HFFc6 (cell line): ENCODE measurements at regions not wholly inside any gene's neighbourhood (a gene's known extent, or its start where the extent isn't known, plus 50 kb on each side); places are given as distances from the start of the nearest gene placed in this dataset.

Source experiments
- DNase-seq: peaks from one replicate; pipeline ENCODE4 v3.0.0-alpha.2; 2018
- H3K27ac Mint-ChIP-seq: 2 replicates; pipeline ENCODE4 v1.8.0; 2020; ENCODE audit warnings: mild to moderate bottlenecking, mixed read lengths
- H3K27me3 Mint-ChIP-seq: 2 replicates; pipeline ENCODE4 v1.8.0; 2021; ENCODE audit warnings: mild to moderate bottlenecking, moderate library complexity, mixed read lengths; ENCODE audit not compliant: insufficient read depth
- H3K36me3 Mint-ChIP-seq: 2 replicates; pipeline ENCODE4 v1.8.0; 2021; ENCODE audit warnings: low read depth, mixed read lengths
- H3K4me1 Mint-ChIP-seq: 2 replicates; pipeline ENCODE4 v1.8.0; 2020; ENCODE audit warnings: low read depth, mixed read lengths
- H3K4me3 Mint-ChIP-seq: 2 replicates; pipeline ENCODE4 v1.8.0; 2020; ENCODE audit warnings: mild to moderate bottlenecking, moderate library complexity, mixed read lengths
- H3K9me3 Mint-ChIP-seq: 2 replicates; pipeline ENCODE4 v1.8.0; 2020; ENCODE audit warnings: mild to moderate bottlenecking, mixed read lengths
- TF ChIP-seq, protein P1 (sequence below): fragments of 200-600 bp; sonication (generic); IDR thresholded peaks from 2 replicates; pipeline ENCODE4 v1.5.0; 2021; ENCODE audit warnings: antibody characterized with exemption, mild to moderate bottlenecking

- H3K4me1 Mint-ChIP-seq: no peaks in the 10 kb centered on the region
These were observed 427.8 kb downstream of the ZNF608 start for GRCh38 chr5:124318661-124319060.

DNA sequence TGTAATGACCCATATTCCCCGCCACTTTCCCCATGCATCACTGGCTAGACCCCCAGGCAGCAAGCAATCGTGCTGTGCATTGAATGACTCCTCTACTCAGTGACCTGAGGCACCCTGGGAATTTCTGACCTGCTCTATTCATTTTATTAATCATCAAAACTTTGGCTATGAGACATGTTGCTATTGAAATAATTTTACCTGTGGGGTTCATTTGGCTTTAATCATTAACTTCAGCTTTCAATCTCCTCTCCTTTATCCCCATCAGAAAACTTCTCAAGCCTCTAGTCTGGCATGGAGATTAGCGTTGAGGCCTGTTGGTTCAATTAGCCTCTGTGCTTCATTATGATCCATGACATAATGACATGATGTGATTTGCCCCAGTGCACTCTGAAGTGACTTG is 429.0 kb downstream of the ZNF608 start:
- H3K27me3 Mint-ChIP-seq: no peaks in the 10 kb centered on the region; the same call in 1 of the 2 replicates
- peaks cover 22% of the 10 kb centered on the region for H3K9me3 Mint-ChIP-seq
- H3K36me3 Mint-ChIP-seq: no peaks in the 10 kb centered on the region
- TF ChIP-seq, protein P1, sequence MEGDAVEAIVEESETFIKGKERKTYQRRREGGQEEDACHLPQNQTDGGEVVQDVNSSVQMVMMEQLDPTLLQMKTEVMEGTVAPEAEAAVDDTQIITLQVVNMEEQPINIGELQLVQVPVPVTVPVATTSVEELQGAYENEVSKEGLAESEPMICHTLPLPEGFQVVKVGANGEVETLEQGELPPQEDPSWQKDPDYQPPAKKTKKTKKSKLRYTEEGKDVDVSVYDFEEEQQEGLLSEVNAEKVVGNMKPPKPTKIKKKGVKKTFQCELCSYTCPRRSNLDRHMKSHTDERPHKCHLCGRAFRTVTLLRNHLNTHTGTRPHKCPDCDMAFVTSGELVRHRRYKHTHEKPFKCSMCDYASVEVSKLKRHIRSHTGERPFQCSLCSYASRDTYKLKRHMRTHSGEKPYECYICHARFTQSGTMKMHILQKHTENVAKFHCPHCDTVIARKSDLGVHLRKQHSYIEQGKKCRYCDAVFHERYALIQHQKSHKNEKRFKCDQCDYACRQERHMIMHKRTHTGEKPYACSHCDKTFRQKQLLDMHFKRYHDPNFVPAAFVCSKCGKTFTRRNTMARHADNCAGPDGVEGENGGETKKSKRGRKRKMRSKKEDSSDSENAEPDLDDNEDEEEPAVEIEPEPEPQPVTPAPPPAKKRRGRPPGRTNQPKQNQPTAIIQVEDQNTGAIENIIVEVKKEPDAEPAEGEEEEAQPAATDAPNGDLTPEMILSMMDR: no peak
- no peak for DNase-seq
- H3K4me3 Mint-ChIP-seq: no peak overlapping the region
- no peaks in the 10 kb centered on the region for H3K4me1 Mint-ChIP-seq
- H3K27ac Mint-ChIP-seq: no peak overlapping the region

More at GRCh38 chr5:124318661-124319060, 427.8 kb downstream of the ZNF608 start:
- H3K4me3 Mint-ChIP-seq: no peak overlapping the region
- DNase-seq: no peak
- no peaks in the 10 kb centered on the region for H3K36me3 Mint-ChIP-seq
- TF ChIP-seq, protein P1: no peak
- H3K27me3 Mint-ChIP-seq: no peaks in the 10 kb centered on the region; the same call in 1 of the 2 replicates
- H3K27ac Mint-ChIP-seq: no peak overlapping the region
- peaks cover 14% of the 10 kb centered on the region for H3K9me3 Mint-ChIP-seq

- no peaks in the 10 kb centered on the region; the same call in none of the 2 replicates for H3K27me3 Mint-ChIP-seq
- no peak overlapping the region for H3K4me3 Mint-ChIP-seq
- H3K36me3 Mint-ChIP-seq: no peaks in the 10 kb centered on the region
- no peak for DNase-seq
- peaks cover 19% of the 10 kb centered on the region for H3K9me3 Mint-ChIP-seq
- TF ChIP-seq, protein P1: no peak
- no peaks in the 10 kb centered on the region for H3K4me1 Mint-ChIP-seq
- H3K27ac Mint-ChIP-seq: no peak overlapping the region
These were observed 430.6 kb downstream of the ZNF608 start for GRCh38 chr5:124315741-124316415.

DNA sequence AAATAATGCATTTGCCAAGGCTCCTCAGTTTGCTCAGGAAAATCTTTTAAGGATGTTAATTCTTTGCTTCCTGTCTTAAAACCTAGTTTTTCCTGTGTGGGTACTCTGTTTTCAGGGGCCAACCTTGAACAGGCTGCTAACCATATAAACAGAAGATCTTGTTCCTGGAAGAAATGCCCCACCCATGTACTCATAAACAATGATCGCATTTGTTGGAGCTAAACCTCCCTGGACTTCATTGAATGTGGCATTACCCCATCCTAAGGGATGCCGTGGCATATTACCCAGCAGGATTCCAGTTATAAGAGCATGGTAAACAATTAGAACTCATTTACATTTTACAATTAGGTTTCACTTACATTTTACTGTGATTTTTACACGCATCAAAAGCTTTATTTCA is 436.0 kb downstream of the ZNF608 start:
- no peak for DNase-seq
- H3K27ac Mint-ChIP-seq: no peak overlapping the region
- H3K9me3 Mint-ChIP-seq: peaks cover 11% of the 10 kb centered on the region; the same call in 1 of the 2 replicates
- H3K27me3 Mint-ChIP-seq: no peaks in the 10 kb centered on the region; the same call in none of the 2 replicates
- no peak overlapping the region for H3K4me3 Mint-ChIP-seq
- TF ChIP-seq, protein P1: no peak
- H3K4me1 Mint-ChIP-seq: no peaks in the 10 kb centered on the region
- no peaks in the 10 kb centered on the region for H3K36me3 Mint-ChIP-seq

- no peak overlapping the region for H3K27ac Mint-ChIP-seq
- H3K4me1 Mint-ChIP-seq: no peaks in the 10 kb centered on the region
- peaks cover 11% of the 10 kb centered on the region; the same call in 1 of the 2 replicates for H3K9me3 Mint-ChIP-seq
- TF ChIP-seq, protein P1: no peak
- DNase-seq: no peak
- H3K4me3 Mint-ChIP-seq: no peak overlapping the region
- no peaks in the 10 kb centered on the region for H3K36me3 Mint-ChIP-seq
- no peaks in the 10 kb centered on the region; the same call in none of the 2 replicates for H3K27me3 Mint-ChIP-seq
These were observed 437.0 kb downstream of the ZNF608 start for GRCh38 chr5:124309241-124309980.
